ENCODE measurements at regions not wholly inside any gene's neighbourhood (a gene's known extent, or its start where the extent isn't known, plus 50 kb on each side); places are given as distances from the start of the nearest gene placed in this dataset.

GRCh38 chr11:32316232-32316631 lies 119.1 kb downstream of the WT1 start:
- in situ Hi-C loops (cut with HindIII; ENCODE audit: extremely low pct_ligation_motif_present, low pct_unique_long_range_greater_than_20kb) (no loop called here), intact Hi-C loops (cut with micrococcal nuclease; ENCODE audit: unreplicated experiment) (no loop called here)
- Histone ChIP-seq H4K20me1 (ENCODE audit: insufficient read depth, low read length) (no peaks in the 10 kb centered on the region), H3K36me3 (replicated peaks in 1 of 2; ENCODE audit: control insufficient read depth in 1 of 2, insufficient read depth in 2 of 2, low read length in 2 of 2) (no peaks in the 10 kb centered on the region), H3K9ac (ENCODE audit: insufficient read depth, low read depth, low read length) (no peak overlapping the region), H3K79me2 (ENCODE audit: insufficient read depth, low read length) (no peaks in the 10 kb centered on the region), H2AFZ (ENCODE audit: low read length) (no peak overlapping the region), H3K4me1 (ENCODE audit: insufficient read depth, low read length) (no peaks in the 10 kb centered on the region), H3K4me2 (ENCODE audit: low read depth, low read length) (no peak overlapping the region), H3K4me3 (replicated peaks in 1 of 3; ENCODE audit: insufficient read depth in 1 of 3, low read depth in 2 of 3, low read length in 3 of 3) (no peak overlapping the region), H3K9me3 (ENCODE audit: low read length) (no peaks in the 10 kb centered on the region), H3K27ac (ENCODE audit: extremely low read length, insufficient read depth, low read length) (no peak overlapping the region), H3K27me3 (ENCODE audit: control insufficient read depth in 1 of 2, insufficient read depth in 2 of 2, low read length in 2 of 2) (peaks cover 0 to 41% of the 10 kb centered on the region in 2 experiments; a peak in 2 of 5 replicates)
- WGBS (ENCODE audit: low lambda C conversion rate) = 3% methylated on average over 3 of the region's 3 CpGs
- ATAC-seq (no peak), FAIRE-seq (no peak), DNase-seq (ENCODE audit: low spot score) (no peak)
- BruUV-seq (replicated peaks) = no TSS peak
- CTCF ChIA-PET (ENCODE audit: low intra/inter-chr PET ratio, low total read pairs) = no interaction called here
- no peak for TF ChIP-seq REL (CRISPR knock-in tag; conservative IDR thresholded peaks at IDR 0.05)
- no peak for TF ChIP-seq HIVEP1 (CRISPR knock-in tag; IDR thresholded peaks at IDR 0.05)
- TF ChIP-seq SNAI1 (CRISPR knock-in tag; IDR thresholded peaks at IDR 0.05; ENCODE audit: borderline replicate concordance) = no peak
- TF ChIP-seq RERE (CRISPR knock-in tag; IDR thresholded peaks at IDR 0.05; ENCODE audit: low read depth) = no peak
- TF ChIP-seq RNF2 (conservative IDR thresholded peaks at IDR 0.05; ENCODE audit: low read depth) = no peak
- no peak for TF ChIP-seq IKZF4 (CRISPR knock-in tag; IDR thresholded peaks at IDR 0.05; ENCODE audit: borderline replicate concordance, low read depth, not compliant biosample characterization)
- no peak for TF ChIP-seq NFE2 (CRISPR knock-in tag; IDR thresholded peaks at IDR 0.05)
- no peak for TF ChIP-seq HNRNPUL1 (IDR thresholded peaks at IDR 0.05; ENCODE audit: low read depth, low read length)
- POLR2A ChIA-PET = no interaction called here
